SK-N-SH (cell line): ENCODE measurements at regions not wholly inside any gene's neighbourhood (a gene's known extent, or its start where the extent isn't known, plus 50 kb on each side); places are given as distances from the start of the nearest gene placed in this dataset.

Experiments
- CTCF ChIP-seq: fragments of 200-600 bp; sonication (generic); IDR thresholded peaks from 2 replicates; pipeline ENCODE4 v1.6.1; 2017; ENCODE audit warnings: antibody characterized with exemption, mild to moderate bottlenecking, moderate library complexity
- EP300 ChIP-seq, 2 experiments: IDR thresholded peaks; 2 replicates each; pipeline versions ENCODE4 v1.4.0 to v1.6.1; 2012; ENCODE audit warnings: borderline replicate concordance in 1 of 2, low read depth in 1 of 2, low read length in 1 of 2
- POLR2AphosphoS5 ChIP-seq: IDR thresholded peaks from 2 replicates; pipeline ENCODE4 v1.6.1; 2012; ENCODE audit warnings: low read depth, low read length
- RAD21 ChIP-seq: IDR thresholded peaks from 2 replicates; pipeline ENCODE4 v1.6.1; 2012; ENCODE audit warnings: mild to moderate bottlenecking, low read length
- RCOR1 ChIP-seq: fragments of 150-350 bp; IDR thresholded peaks from 2 replicates; pipeline ENCODE4 v1.6.1; 2017; ENCODE audit warnings: antibody characterized with exemption, low read length

- TF ChIP-seq RCOR1 (no peak), POLR2AphosphoS5 (no peak), CTCF (no peak), RAD21 (no peak), EP300 (IDR thresholded peaks at IDR 0.05; ENCODE audit: borderline replicate concordance in 1 of 2, low read depth in 1 of 2, low read length in 1 of 2) (no peak)
These were observed 72.3 kb upstream of the C1QTNF9B start for GRCh38 chr13:23969647-23970046.
